AG04450 (cell line): ENCODE measurements at regions not wholly inside any gene's neighbourhood (a gene's known extent, or its start where the extent isn't known, plus 50 kb on each side); places are given as distances from the start of the nearest gene placed in this dataset.
A peak's percentile ranks its signal among the peaks of the same experiment; 100 is the strongest.

Experiments
- CTCF ChIA-PET: fragments of 300-600, 350-600 bp; formaldehyde crosslinking; extraction: SDS; loops from one replicate; lab custom pipeline; 2022; ENCODE audit warnings: antibody characterized with exemption, inconsistent platforms; lab: Charles Lee
- POLR2A ChIA-PET: fragments of 350-600 bp; formaldehyde crosslinking; extraction: SDS; loops from one replicate; lab custom pipeline; 2021; ENCODE audit warnings: antibody characterized with exemption, inconsistent platforms; lab: Yijun Ruan, JAX
- DNase-seq: peaks from one replicate; pipeline ENCODE4 v3.0.0-alpha.2; 2011; ENCODE audit warnings: low read depth, low spot score
- H3K27ac ChIP-seq: one replicate; pipeline ENCODE4 v1.5.1; 2012; ENCODE audit warnings: low read depth, low read length, control low read depth
- H3K27me3 ChIP-seq: one replicate; pipeline ENCODE4 v1.6.0; 2012; ENCODE audit warnings: low read length; ENCODE audit not compliant: control insufficient read depth, insufficient read depth
- H3K4me3 ChIP-seq: 2 replicates; pipeline ENCODE4 v1.5.1; 2011; ENCODE audit warnings: mild to moderate bottlenecking, low read depth, low read length, control low read depth
- H3K9me3 ChIP-seq: 2 replicates; pipeline ENCODE4 v1.5.1; 2012; ENCODE audit warnings: low read length; ENCODE audit not compliant: control insufficient read depth, insufficient read depth
- TF ChIP-seq, protein P1 (sequence below): IDR thresholded peaks from 2 replicates; pipeline ENCODE4 v1.5.1; 2011; ENCODE audit warnings: low read depth, low read length, control low read depth, inconsistent platforms

- H3K27ac ChIP-seq, result no peak overlapping the region
- H3K4me3 ChIP-seq, result no peak overlapping the region
- no peaks in the 10 kb centered on the region for H3K27me3 ChIP-seq
- ChIA-PET CTCF (interaction anchor here (0.6 kb wide), 1 partner anchor 1075 kb away, joined by 3 read pairs; no protein-coding TSS in a partner anchor), POLR2A (no interaction called here)
- no peak for DNase-seq
- TF ChIP-seq, protein P1, sequence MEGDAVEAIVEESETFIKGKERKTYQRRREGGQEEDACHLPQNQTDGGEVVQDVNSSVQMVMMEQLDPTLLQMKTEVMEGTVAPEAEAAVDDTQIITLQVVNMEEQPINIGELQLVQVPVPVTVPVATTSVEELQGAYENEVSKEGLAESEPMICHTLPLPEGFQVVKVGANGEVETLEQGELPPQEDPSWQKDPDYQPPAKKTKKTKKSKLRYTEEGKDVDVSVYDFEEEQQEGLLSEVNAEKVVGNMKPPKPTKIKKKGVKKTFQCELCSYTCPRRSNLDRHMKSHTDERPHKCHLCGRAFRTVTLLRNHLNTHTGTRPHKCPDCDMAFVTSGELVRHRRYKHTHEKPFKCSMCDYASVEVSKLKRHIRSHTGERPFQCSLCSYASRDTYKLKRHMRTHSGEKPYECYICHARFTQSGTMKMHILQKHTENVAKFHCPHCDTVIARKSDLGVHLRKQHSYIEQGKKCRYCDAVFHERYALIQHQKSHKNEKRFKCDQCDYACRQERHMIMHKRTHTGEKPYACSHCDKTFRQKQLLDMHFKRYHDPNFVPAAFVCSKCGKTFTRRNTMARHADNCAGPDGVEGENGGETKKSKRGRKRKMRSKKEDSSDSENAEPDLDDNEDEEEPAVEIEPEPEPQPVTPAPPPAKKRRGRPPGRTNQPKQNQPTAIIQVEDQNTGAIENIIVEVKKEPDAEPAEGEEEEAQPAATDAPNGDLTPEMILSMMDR, result peak; percentile 55
- no peaks in the 10 kb centered on the region for H3K9me3 ChIP-seq
Observed at GRCh38 chr4:64781737-64782326, 372.6 kb upstream of the TECRL start.

DNA sequence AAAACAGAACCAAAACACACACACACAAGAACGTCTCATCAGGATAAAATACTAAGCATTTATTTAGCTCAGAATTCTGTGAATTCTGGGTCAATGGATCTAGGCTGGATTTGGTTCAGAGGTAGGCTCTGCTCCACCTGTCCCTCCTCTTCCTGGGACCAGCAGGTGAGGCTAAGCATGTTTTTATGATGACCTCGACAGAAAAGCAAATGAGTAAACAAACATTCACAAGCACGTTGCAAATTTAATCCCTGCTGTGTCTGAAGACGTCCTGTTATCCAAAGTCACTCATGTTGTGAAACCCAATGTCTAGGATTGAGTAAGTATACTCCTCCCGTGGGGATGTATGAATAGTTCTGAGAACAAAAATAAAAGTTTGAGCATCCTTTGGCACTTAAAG lies 371.4 kb upstream of the TECRL start:
- POLR2A ChIA-PET, result no interaction called here
- Histone ChIP-seq H3K27me3 (no peaks in the 10 kb centered on the region), H3K27ac (no peak overlapping the region), H3K9me3 (no peaks in the 10 kb centered on the region), H3K4me3 (no peak overlapping the region)
- TF ChIP-seq, protein P1, result no peak
- CTCF ChIA-PET, result no interaction called here
- no peak for DNase-seq

GRCh38 chr4:64777286-64777685 lies 368.0 kb upstream of the TECRL start:
- POLR2A ChIA-PET, result no interaction called here
- H3K27me3 ChIP-seq, result no peaks in the 10 kb centered on the region
- H3K27ac ChIP-seq, result no peak overlapping the region
- TF ChIP-seq, protein P1, result no peak
- CTCF ChIA-PET, result no interaction called here
- DNase-seq, result no peak
- no peaks in the 10 kb centered on the region for H3K9me3 ChIP-seq
- H3K4me3 ChIP-seq, result no peak overlapping the region

DNA sequence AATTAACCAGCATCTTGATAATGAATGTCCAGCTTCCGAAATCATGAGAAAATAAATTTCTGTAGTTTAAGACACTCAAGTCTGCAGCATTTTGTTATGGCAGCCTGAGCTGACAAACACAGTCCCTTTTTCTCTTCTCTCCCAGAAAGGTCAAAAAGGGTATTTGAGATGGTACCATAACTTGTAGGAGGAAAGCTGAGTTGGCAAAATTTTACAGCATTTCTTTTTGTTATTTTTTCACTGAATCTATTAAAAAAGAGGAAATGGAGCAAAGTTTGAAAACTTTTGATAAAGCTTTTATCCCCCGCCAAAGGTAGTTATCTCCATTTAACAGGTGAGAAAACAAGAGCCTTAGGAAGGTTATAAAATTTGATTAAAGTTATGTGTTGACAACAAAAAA lies 367.6 kb upstream of the TECRL start:
- no peaks in the 10 kb centered on the region for H3K27me3 ChIP-seq
- ChIA-PET POLR2A (no interaction called here), CTCF (no interaction called here)
- no peak for DNase-seq
- no peak overlapping the region for H3K27ac ChIP-seq
- H3K9me3 ChIP-seq, result no peaks in the 10 kb centered on the region
- TF ChIP-seq, protein P1, result no peak
- H3K4me3 ChIP-seq, result no peak overlapping the region

DNA sequence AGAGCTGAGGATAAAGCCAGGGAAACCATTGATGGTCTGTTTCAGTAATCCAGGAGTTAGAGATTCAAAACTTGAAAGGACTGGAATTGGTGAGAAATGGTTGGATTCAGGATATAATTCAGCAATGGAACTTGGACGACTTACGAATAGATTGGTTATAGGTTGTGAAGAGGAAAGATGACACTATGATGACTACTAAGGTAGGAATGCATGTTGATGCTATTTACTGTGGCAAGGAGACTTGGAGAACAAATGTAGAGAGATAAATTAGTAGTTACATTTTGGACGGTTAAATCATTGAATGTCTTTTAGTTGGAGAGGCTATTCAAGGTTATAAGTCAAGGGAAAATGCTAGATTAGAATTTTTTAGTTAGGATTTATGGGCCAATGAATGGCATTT lies 365.4 kb upstream of the TECRL start:
- ChIA-PET POLR2A (no interaction called here), CTCF (no interaction called here)
- H3K27ac ChIP-seq, result no peak overlapping the region
- TF ChIP-seq, protein P1, result no peak
- DNase-seq, result no peak
- no peak overlapping the region for H3K4me3 ChIP-seq
- H3K27me3 ChIP-seq, result no peaks in the 10 kb centered on the region
- no peaks in the 10 kb centered on the region for H3K9me3 ChIP-seq
